HEK293 (cell line): ENCODE measurements at regions not wholly inside any gene's neighbourhood (a gene's known extent, or its start where the extent isn't known, plus 50 kb on each side); places are given as distances from the start of the nearest gene placed in this dataset.

ENCODE experiments used
- ATF2 ChIP-seq: fragments of 450-650 bp; formaldehyde crosslinking; IDR thresholded peaks from 2 replicates; pipeline ENCODE4 v1.5.1; 2016; ENCODE audit warnings: missing biosample characterization, missing genetic modification characterization, low read depth
- BCL11A ChIP-seq: fragments of 450-650 bp; formaldehyde crosslinking; IDR thresholded peaks from 2 replicates; pipeline ENCODE4 v1.5.1; 2016; ENCODE audit warnings: low read depth, missing biosample characterization, missing genetic modification characterization
- HOXA7 ChIP-seq: sonication (generic); formaldehyde crosslinking; IDR thresholded peaks from 2 replicates; pipeline ENCODE4 v1.8.1; 2022; ENCODE audit warnings: missing genetic modification reagents, borderline replicate concordance
- ZFP37 ChIP-seq: fragments of 450-650 bp; formaldehyde crosslinking; IDR thresholded peaks from 2 replicates; pipeline ENCODE4 v1.5.1; 2016; ENCODE audit warnings: missing biosample characterization, missing genetic modification characterization
- ZNF221 ChIP-seq: fragments of 450-650 bp; formaldehyde crosslinking; IDR thresholded peaks from 2 replicates; pipeline ENCODE4 v1.5.1; 2017; ENCODE audit warnings: missing biosample characterization, missing genetic modification characterization, borderline replicate concordance
- ZNF311 ChIP-seq: fragments of 450-650 bp; formaldehyde crosslinking; IDR thresholded peaks from 2 replicates; pipeline ENCODE4 v1.5.1; 2017; ENCODE audit warnings: missing biosample characterization, missing genetic modification characterization, borderline replicate concordance
- ZNF350 ChIP-seq: fragments of 450-650 bp; formaldehyde crosslinking; IDR thresholded peaks from 2 replicates; pipeline ENCODE4 v1.5.0; 2017; ENCODE audit warnings: missing biosample characterization, mild to moderate bottlenecking, missing genetic modification characterization
- ZNF416 ChIP-seq: fragments of 450-650 bp; formaldehyde crosslinking; IDR thresholded peaks from 2 replicates; pipeline ENCODE4 v1.5.1; 2016; ENCODE audit warnings: missing biosample characterization, missing genetic modification characterization
- ZNF585B ChIP-seq: fragments of 450-650 bp; formaldehyde crosslinking; IDR thresholded peaks from 2 replicates; pipeline ENCODE4 v1.5.1; 2016; ENCODE audit warnings: missing biosample characterization, missing genetic modification characterization
- ZNF777 ChIP-seq: fragments of 450-650 bp; formaldehyde crosslinking; IDR thresholded peaks from 2 replicates; pipeline ENCODE4 v1.5.1; 2017; ENCODE audit warnings: missing biosample characterization, missing genetic modification characterization, borderline replicate concordance
- TF ChIP-seq, protein P1 (sequence below): fragments of 450-650 bp; formaldehyde crosslinking; IDR thresholded peaks from 2 replicates; pipeline ENCODE4 v1.5.1; 2016; ENCODE audit warnings: missing biosample characterization, missing genetic modification characterization

- TF ChIP-seq ZNF777 (tag by site-specific recombination) (no peak), ATF2 (tag by site-specific recombination) (no peak), ZNF221 (tag by site-specific recombination) (no peak), ZNF350 (tag by site-specific recombination) (no peak), ZNF585B (tag by site-specific recombination) (no peak), ZFP37 (tag by site-specific recombination) (no peak), HOXA7 (CRISPR knock-in tag) (no peak), ZNF311 (tag by site-specific recombination) (no peak), BCL11A (tag by site-specific recombination) (no peak), ZNF416 (tag by site-specific recombination) (no peak)
- TF ChIP-seq, protein P1, sequence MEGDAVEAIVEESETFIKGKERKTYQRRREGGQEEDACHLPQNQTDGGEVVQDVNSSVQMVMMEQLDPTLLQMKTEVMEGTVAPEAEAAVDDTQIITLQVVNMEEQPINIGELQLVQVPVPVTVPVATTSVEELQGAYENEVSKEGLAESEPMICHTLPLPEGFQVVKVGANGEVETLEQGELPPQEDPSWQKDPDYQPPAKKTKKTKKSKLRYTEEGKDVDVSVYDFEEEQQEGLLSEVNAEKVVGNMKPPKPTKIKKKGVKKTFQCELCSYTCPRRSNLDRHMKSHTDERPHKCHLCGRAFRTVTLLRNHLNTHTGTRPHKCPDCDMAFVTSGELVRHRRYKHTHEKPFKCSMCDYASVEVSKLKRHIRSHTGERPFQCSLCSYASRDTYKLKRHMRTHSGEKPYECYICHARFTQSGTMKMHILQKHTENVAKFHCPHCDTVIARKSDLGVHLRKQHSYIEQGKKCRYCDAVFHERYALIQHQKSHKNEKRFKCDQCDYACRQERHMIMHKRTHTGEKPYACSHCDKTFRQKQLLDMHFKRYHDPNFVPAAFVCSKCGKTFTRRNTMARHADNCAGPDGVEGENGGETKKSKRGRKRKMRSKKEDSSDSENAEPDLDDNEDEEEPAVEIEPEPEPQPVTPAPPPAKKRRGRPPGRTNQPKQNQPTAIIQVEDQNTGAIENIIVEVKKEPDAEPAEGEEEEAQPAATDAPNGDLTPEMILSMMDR (tag by site-specific recombination): no peak
Measured at GRCh38 chr11:64437426-64437825, 78.5 kb downstream of the RPS6KA4 start.
